ENCODE measurements at regions not wholly inside any gene's neighbourhood (a gene's known extent, or its start where the extent isn't known, plus 50 kb on each side); places are given as distances from the start of the nearest gene placed in this dataset.

DNA sequence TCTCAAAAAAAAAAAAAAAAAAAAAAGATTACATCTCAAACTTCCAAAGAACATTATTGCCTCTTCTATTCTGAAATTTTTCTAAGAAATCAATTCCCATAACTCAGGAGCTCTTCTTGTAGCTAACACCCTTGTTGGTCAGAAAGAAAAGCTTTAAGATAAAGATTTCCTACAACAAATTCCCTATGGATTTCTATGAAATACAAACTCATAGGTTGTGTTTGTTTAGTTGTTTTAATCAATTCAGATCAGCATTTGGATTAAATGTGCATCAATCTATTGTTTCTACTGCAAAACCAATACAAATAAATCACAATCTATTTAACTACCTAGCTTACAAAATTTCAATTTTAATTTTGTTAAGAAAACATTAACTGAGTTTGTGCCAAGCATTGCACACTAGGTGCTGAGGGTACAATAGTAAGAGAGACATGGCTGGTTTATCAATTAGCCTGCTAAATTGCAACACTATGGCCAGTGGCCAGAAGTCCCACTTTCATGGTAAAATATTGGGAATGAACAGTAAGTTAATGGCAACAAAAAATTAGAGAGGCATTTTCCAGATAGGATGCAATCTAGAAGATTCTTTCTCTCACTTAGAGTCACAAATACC lies 80.2 kb upstream of the MYCN start:
- no peaks in the 10 kb centered on the region for H3K27me3 ChIP-seq (ENCODE audit: insufficient read depth, low read length)
- no peak overlapping the region for H3K4me3 ChIP-seq (ENCODE audit: low read length)
- no peaks in the 10 kb centered on the region for H3K36me3 ChIP-seq (ENCODE audit: insufficient read depth, low read length)
- no peaks in the 10 kb centered on the region for H3K4me1 ChIP-seq (ENCODE audit: insufficient read depth, low read length)
- no peak overlapping the region for H3K9ac ChIP-seq (ENCODE audit: low read depth, low read length)
- no peak overlapping the region for H3K27ac ChIP-seq (ENCODE audit: low read depth, low read length)
- no peaks in the 10 kb centered on the region for H3K9me3 ChIP-seq (ENCODE audit: insufficient read depth, low read depth, low read length)

- Histone ChIP-seq H3K4me3 (ENCODE audit: low read length) (no peak overlapping the region), H3K27ac (ENCODE audit: low read depth, low read length) (no peak overlapping the region), H3K9me3 (ENCODE audit: insufficient read depth, low read depth, low read length) (no peaks in the 10 kb centered on the region), H3K36me3 (ENCODE audit: insufficient read depth, low read length) (no peaks in the 10 kb centered on the region), H3K4me1 (ENCODE audit: insufficient read depth, low read length) (no peaks in the 10 kb centered on the region), H3K27me3 (ENCODE audit: insufficient read depth, low read length) (no peaks in the 10 kb centered on the region), H3K9ac (ENCODE audit: low read depth, low read length) (no peak overlapping the region)
- 70% methylated on average over 1 of the region's 1 CpG for WGBS
Measured at GRCh38 chr2:15860760-15861159, 79.6 kb upstream of the MYCN start.

DNA sequence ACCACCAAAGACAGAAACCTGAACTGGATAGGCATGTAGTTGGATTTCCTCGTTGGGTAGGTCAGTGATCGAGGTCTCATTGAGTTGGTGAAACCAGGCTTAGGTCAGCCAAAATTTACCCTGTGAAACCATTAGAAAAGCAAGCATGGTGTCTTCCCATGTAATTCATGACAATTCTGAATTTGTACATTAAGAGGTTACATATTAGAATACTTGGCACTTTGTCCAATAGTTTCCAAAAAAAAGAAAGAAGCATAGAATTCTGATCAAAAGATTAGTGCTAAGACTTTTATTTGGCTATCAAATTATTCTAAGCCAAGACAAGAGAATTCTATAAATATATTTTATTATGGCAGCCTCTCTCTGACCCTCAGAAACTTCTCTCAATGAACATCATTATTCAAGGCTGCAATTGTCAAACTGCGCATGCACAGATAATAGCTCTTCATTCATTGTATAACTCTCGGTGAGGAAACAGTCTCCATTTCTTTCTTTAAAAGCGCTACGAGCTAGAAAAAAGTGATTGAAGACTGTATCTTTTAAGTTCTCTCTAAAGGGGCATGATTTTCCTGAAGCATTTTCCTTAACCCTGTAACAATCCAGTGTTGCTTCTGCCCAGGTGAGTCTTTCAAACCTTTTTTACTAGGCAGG lies 79.1 kb upstream of the MYCN start:
- H3K9me3 ChIP-seq (ENCODE audit: insufficient read depth, low read depth, low read length) = no peaks in the 10 kb centered on the region
- no peaks in the 10 kb centered on the region for H3K4me1 ChIP-seq (ENCODE audit: insufficient read depth, low read length)
- H3K36me3 ChIP-seq (ENCODE audit: insufficient read depth, low read length) = no peaks in the 10 kb centered on the region
- no peak overlapping the region for H3K4me3 ChIP-seq (ENCODE audit: low read length)
- no peak overlapping the region for H3K27ac ChIP-seq (ENCODE audit: low read depth, low read length)
- no peak overlapping the region for H3K9ac ChIP-seq (ENCODE audit: low read depth, low read length)
- no peaks in the 10 kb centered on the region for H3K27me3 ChIP-seq (ENCODE audit: insufficient read depth, low read length)
- WGBS = 97% methylated on average over 6 of the region's 6 CpGs

DNA sequence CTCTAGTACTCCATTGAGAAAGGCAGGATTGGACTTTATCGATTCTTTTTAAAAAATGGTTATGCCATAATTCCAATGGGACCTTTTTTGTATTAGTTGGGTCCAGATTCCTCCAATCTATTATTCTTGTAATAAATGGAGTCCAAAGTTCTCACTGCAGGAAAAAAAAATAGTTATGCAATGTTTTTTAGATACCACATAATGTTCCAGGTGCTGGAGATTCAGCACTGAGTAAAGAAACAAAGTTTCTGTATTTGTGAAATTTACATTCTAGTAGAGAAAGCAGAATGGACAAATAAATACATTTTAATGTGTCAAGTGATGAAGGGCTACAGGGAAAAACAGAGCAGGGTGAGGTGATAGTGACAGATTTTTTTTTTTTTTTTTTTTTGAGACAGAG lies 78.5 kb upstream of the MYCN start:
- Histone ChIP-seq H3K4me1 (ENCODE audit: insufficient read depth, low read length) (no peaks in the 10 kb centered on the region), H3K4me3 (ENCODE audit: low read length) (no peak overlapping the region), H3K27ac (ENCODE audit: low read depth, low read length) (no peak overlapping the region), H3K27me3 (ENCODE audit: insufficient read depth, low read length) (no peaks in the 10 kb centered on the region), H3K9me3 (ENCODE audit: insufficient read depth, low read depth, low read length) (no peaks in the 10 kb centered on the region), H3K9ac (ENCODE audit: low read depth, low read length) (no peak overlapping the region), H3K36me3 (ENCODE audit: insufficient read depth, low read length) (no peaks in the 10 kb centered on the region)
- 100% methylated on average over 1 of the region's 1 CpG for WGBS

GRCh38 chr2:15863089-15863488 lies 77.3 kb upstream of the MYCN start:
- 100% methylated on average over 1 of the region's 2 CpGs for WGBS
- Histone ChIP-seq H3K36me3 (ENCODE audit: insufficient read depth, low read length) (no peaks in the 10 kb centered on the region), H3K4me3 (ENCODE audit: low read length) (no peak overlapping the region), H3K9me3 (ENCODE audit: insufficient read depth, low read depth, low read length) (no peaks in the 10 kb centered on the region), H3K4me1 (ENCODE audit: insufficient read depth, low read length) (no peaks in the 10 kb centered on the region), H3K9ac (ENCODE audit: low read depth, low read length) (no peak overlapping the region), H3K27ac (ENCODE audit: low read depth, low read length) (no peak overlapping the region), H3K27me3 (ENCODE audit: insufficient read depth, low read length) (no peaks in the 10 kb centered on the region)

DNA sequence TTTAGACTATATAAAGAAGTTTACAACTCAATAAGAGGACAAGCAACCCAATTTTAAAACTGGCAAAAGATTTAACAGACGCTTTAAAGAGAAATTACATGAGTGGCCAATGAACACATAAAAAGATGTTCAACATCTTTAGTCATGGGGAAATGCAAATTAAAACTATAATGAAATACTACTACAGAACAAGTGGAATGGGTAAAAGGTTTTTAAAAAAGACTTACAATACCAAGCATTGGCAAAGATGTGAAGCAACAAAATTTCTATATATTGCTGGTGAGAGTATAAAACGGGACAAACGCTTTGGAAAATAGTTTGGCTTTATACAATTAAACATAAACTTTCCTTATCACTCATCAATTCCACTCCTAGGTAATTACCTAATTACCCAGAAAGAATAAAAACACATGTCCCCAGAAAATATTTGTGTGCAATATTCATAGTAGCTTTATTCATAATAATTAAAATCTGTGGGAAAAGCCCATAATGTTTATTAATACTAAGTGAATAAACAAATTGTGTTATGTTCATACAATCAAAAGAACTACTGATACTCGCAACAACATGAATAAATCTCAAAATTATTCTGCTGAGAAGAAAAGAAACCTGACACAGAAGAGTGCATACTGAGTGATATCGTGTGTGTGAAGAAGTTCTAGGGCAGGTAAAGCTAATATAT lies 76.7 kb upstream of the MYCN start:
- no peak overlapping the region for H3K4me3 ChIP-seq (ENCODE audit: low read length)
- H3K27me3 ChIP-seq (ENCODE audit: insufficient read depth, low read length) = no peaks in the 10 kb centered on the region
- H3K27ac ChIP-seq (ENCODE audit: low read depth, low read length) = no peak overlapping the region
- H3K4me1 ChIP-seq (ENCODE audit: insufficient read depth, low read length) = no peaks in the 10 kb centered on the region
- H3K9me3 ChIP-seq (ENCODE audit: insufficient read depth, low read depth, low read length) = no peaks in the 10 kb centered on the region
- no peaks in the 10 kb centered on the region for H3K36me3 ChIP-seq (ENCODE audit: insufficient read depth, low read length)
- 97% methylated on average over 2 of the region's 5 CpGs for WGBS
- no peak overlapping the region for H3K9ac ChIP-seq (ENCODE audit: low read depth, low read length)

DNA sequence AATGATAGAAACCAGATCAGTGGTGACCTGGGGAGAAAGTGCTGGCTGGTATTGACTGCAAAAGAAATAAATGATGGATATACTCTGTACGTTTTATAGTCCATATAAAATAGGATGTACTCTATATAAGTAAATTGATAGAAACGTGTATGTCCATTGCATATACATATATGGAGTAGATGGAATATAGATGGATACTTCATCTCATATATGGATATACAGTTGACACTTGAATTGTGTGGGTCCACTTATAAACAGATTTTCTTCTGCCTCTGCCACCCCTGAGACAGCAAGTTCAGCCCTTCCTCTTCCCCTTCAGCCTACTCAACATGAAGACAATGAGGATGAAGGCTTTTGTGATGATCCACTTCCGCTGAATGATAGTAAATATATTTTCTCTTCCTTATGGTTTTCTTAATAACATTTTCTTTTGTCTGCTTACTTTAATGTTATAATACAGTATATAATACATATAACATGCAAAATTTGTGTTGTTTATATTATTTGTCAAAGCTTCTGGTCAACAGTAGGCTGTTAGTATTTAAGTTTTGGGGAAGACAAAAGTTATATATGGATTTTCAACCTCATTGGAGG lies 76.1 kb upstream of the MYCN start:
- no peaks in the 10 kb centered on the region for H3K4me1 ChIP-seq (ENCODE audit: insufficient read depth, low read length)
- no peaks in the 10 kb centered on the region for H3K27me3 ChIP-seq (ENCODE audit: insufficient read depth, low read length)
- H3K27ac ChIP-seq (ENCODE audit: low read depth, low read length) = no peak overlapping the region
- H3K4me3 ChIP-seq (ENCODE audit: low read length) = no peak overlapping the region
- H3K36me3 ChIP-seq (ENCODE audit: insufficient read depth, low read length) = no peaks in the 10 kb centered on the region
- no peak overlapping the region for H3K9ac ChIP-seq (ENCODE audit: low read depth, low read length)
- H3K9me3 ChIP-seq (ENCODE audit: insufficient read depth, low read depth, low read length) = no peaks in the 10 kb centered on the region
- WGBS = 100% methylated on average over 1 of the region's 3 CpGs

GRCh38 chr2:15865923-15866322 lies 74.4 kb upstream of the MYCN start:
- H3K36me3 ChIP-seq (ENCODE audit: insufficient read depth, low read length) = no peaks in the 10 kb centered on the region
- no peaks in the 10 kb centered on the region for H3K27me3 ChIP-seq (ENCODE audit: insufficient read depth, low read length)
- H3K4me3 ChIP-seq (ENCODE audit: low read length) = no peak overlapping the region
- no peaks in the 10 kb centered on the region for H3K9me3 ChIP-seq (ENCODE audit: insufficient read depth, low read depth, low read length)
- no peak overlapping the region for H3K27ac ChIP-seq (ENCODE audit: low read depth, low read length)
- no peaks in the 10 kb centered on the region for H3K4me1 ChIP-seq (ENCODE audit: insufficient read depth, low read length)
- WGBS = no CpG with 5 or more reads among the region's 1 CpG
- H3K9ac ChIP-seq (ENCODE audit: low read depth, low read length) = no peak overlapping the region

GRCh38 chr2:15866563-15867193 lies 73.7 kb upstream of the MYCN start:
- WGBS = 84% methylated on average over 2 of the region's 3 CpGs
- H3K27ac ChIP-seq (ENCODE audit: low read depth, low read length) = no peak overlapping the region
- no peak overlapping the region for H3K9ac ChIP-seq (ENCODE audit: low read depth, low read length)
- no peak overlapping the region for H3K4me3 ChIP-seq (ENCODE audit: low read length)
- H3K9me3 ChIP-seq (ENCODE audit: insufficient read depth, low read depth, low read length) = no peaks in the 10 kb centered on the region
- H3K4me1 ChIP-seq (ENCODE audit: insufficient read depth, low read length) = no peaks in the 10 kb centered on the region
- H3K27me3 ChIP-seq (ENCODE audit: insufficient read depth, low read length) = no peaks in the 10 kb centered on the region
- no peaks in the 10 kb centered on the region for H3K36me3 ChIP-seq (ENCODE audit: insufficient read depth, low read length)

- no peaks in the 10 kb centered on the region for H3K27me3 ChIP-seq (ENCODE audit: insufficient read depth, low read length)
- H3K9ac ChIP-seq (ENCODE audit: low read depth, low read length) = no peak overlapping the region
- WGBS = 94% methylated on average over 8 of the region's 8 CpGs
- H3K4me1 ChIP-seq (ENCODE audit: insufficient read depth, low read length) = no peaks in the 10 kb centered on the region
- H3K27ac ChIP-seq (ENCODE audit: low read depth, low read length) = no peak overlapping the region
- no peaks in the 10 kb centered on the region for H3K9me3 ChIP-seq (ENCODE audit: insufficient read depth, low read depth, low read length)
- H3K36me3 ChIP-seq (ENCODE audit: insufficient read depth, low read length) = no peaks in the 10 kb centered on the region
- no peak overlapping the region for H3K4me3 ChIP-seq (ENCODE audit: low read length)
Measured at GRCh38 chr2:15867194-15868171, 72.9 kb upstream of the MYCN start.

All from HUES64 (cell line).